GM12892 (cell line): ENCODE measurements at regions not wholly inside any gene's neighbourhood (a gene's known extent, or its start where the extent isn't known, plus 50 kb on each side); places are given as distances from the start of the nearest gene placed in this dataset.
"Not testable (repeated sequence)": the region's sequence is repeated elsewhere in the genome, so short reads cannot be mapped to it uniquely, and the experiment has no call there.

Experiments used
- DNase-seq: peaks from one replicate; pipeline ENCODE4 v3.0.0; 2011; ENCODE audit not compliant: insufficient read length
- FAIRE-seq: peaks from 2 replicates; lab custom pipeline; 2011; peaks lifted over from hg19 to GRCh38; lab: Jason Lieb, UNC
- POLR2A ChIP-seq: IDR thresholded peaks from 2 replicates; pipeline ENCODE4 v1.6.1; 2011; ENCODE audit warnings: low read depth, low read length, control low read depth
- POLR2AphosphoS5 ChIP-seq: IDR thresholded peaks from 2 replicates; pipeline ENCODE4 v1.6.1; 2011; ENCODE audit warnings: low read depth, low read length, control low read depth
- TAF1 ChIP-seq: IDR thresholded peaks from 2 replicates; pipeline ENCODE4 v1.6.1; 2011; ENCODE audit warnings: low read depth, mild to moderate bottlenecking, control low read depth, low read length, borderline replicate concordance

- FAIRE-seq = no peak
Measured at GRCh38 chr12:127158385-127159061, 1108.4 kb upstream of the TMEM132C start.

GRCh38 chr12:127161466-127161865 lies 1105.5 kb upstream of the TMEM132C start:
- DNase-seq (no peak), FAIRE-seq (no peak)
- TF ChIP-seq TAF1 = no peak
- no peak for TF ChIP-seq POLR2AphosphoS5
- no peak for TF ChIP-seq POLR2A

More at GRCh38 chr12:127158385-127159061, 1108.4 kb upstream of the TMEM132C start:
- TF ChIP-seq TAF1 (no peak), POLR2AphosphoS5 (no peak), POLR2A (no peak)
- no peak for DNase-seq

- FAIRE-seq (no peak), DNase-seq (no peak)
- no peak for TF ChIP-seq TAF1
- no peak for TF ChIP-seq POLR2AphosphoS5
Measured at GRCh38 chr12:127162307-127162706, 1104.7 kb upstream of the TMEM132C start.

GRCh38 chr12:127162902-127163301 lies 1104.1 kb upstream of the TMEM132C start:
- TF ChIP-seq POLR2A (no peak), POLR2AphosphoS5 (no peak), TAF1 (no peak)
- FAIRE-seq = no peak
- no peak for DNase-seq

DNA sequence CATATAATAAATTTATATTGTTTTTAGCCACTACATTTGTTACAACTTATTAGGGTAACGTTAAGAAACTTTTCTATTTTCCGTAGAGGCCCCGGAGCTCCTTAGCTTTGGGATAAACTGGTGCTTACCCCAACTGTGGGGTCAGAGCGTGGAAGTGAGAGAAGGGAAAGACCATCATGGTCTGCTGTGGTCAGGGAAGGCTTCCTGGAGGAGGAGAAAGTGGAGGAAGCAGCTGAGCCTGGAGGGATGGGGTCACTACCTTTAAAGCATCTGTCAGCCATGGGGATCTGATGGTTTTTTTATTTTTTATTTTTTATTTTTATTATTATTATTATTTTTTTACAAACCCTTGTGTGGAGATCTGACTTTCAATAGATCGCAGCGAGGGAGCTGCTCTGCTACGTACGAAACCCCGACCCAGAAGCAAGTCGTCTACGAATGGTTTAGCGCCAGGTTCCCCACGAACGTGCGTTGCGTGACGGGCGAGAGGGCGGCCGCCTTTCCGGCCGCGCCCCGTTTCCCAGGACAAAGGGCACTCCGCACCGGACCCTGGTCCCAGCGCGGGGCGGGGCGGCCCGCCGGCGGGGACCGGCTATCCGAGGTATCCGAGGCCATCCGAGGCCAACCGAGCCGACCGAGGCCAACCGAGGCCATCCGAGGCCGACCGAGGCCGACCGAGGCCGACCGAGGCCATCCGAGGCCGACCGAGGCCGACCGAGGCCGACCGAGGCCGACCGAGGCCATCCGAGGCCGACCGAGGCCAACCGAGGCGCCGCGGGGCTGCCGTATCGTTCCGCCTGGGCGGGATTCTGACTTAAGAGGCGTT lies 1101.2 kb upstream of the TMEM132C start:
- FAIRE-seq (no peak), DNase-seq (no peak)
- no peak for TF ChIP-seq TAF1
- no peak for TF ChIP-seq POLR2AphosphoS5
- TF ChIP-seq POLR2A = no peak

DNA sequence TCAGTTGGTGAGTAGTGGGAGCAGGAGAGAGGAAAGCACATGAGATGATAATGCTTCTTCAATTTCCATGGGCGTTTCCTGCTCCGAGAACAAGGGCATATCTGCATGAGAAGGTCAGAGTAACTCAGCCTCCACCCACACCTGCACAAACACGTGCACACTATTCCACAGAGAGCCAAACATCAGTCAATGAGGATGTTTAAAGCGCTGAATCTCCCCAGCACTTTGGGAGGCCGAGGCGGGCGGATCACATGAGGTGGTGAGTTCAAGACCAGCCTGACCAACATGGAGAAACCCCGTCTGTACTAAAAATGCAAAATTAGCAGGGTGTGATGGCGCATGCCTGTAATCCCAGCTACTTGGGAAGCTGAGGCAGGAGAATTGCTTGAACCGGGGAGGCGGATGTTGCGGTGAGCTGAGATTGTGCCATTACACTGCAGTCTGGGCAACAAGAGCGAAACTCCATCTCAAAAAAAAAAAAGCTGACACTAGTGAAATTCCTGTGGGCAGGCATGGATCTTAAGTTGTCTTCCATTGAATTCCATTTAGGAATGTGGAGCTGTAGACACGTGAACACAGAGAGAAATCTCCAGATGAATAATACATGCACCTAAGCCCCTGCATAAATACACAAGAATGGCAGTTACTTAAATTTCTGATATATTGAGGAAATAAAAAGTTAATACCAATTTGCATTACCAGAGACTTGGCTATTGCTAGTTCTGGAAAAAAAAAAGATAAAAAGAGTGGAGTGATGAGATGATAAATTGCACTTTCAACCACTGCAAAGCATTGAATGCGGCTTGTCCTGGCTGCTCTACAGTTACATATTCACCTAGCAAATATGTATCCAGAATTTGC lies 1097.4 kb upstream of the TMEM132C start:
- TF ChIP-seq POLR2A (no peak), TAF1 (no peak), POLR2AphosphoS5 (no peak)
- no peak for FAIRE-seq
- no peak for DNase-seq

DNA sequence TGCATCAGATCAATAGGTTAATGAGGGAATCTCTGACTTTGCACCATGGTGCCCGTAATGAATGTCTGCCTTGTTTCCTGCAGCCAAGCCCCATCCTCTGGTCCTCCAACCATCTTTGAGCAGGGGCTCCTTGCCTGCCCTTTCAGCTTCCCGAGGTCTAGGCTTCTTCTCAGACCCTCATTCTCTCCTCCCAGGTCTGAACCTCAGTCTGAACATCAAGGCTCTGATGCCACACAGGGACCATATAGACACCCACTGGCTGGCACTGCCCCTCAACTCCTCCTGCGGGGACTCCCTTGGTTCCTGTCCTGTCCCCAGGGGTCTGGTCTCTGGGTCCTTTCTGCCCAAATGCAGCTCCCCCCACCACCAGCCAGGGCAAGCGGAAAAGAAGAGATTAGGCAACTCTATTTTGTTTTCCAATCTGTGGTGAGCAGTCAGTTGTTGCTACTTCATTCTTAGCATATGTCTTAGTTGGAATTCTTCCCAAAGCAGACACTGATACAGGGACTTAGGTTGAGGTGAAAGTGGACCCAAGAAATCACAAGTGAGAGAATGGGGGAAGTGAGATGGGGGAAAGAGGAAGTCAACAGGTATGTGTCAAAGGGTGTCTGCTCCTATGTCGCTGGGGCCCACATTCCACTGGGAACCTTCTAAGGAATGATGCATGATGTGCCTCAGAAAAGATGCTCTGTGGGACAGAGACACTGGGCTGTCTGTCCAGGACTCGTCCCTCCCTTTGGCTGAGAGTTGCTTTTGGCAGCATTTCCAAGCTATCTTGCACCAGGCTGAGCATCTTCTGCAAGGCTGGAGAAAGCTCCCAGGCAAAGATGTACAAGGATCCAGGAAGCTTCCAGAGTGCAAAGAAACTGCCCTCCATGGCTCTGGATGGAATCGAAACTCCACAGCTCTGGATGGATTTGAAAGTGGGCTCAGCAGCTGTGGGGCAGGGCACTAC lies 1096.5 kb upstream of the TMEM132C start:
- DNase-seq = no peak
- no peak for FAIRE-seq

DNA sequence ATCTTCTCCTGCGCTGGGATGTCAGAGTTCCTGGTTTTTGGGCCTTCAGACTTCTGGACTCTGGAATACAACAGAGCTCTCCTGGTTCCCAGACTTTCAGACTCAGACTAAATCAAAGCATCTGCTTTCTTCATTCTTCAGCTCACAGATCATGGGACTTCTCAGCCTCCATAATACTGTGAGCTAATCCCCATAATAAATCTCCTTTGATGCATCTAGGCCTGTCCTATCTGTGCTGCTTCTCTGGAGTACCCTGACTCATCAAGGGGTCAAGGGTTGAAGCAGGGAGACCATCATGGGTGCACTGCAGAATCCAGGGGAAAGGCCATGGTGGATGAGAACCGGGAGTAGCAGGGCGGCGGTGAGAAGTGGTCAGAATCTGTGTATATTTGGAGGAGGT lies 1094.1 kb upstream of the TMEM132C start:
- DNase-seq (no peak), FAIRE-seq (no peak)
- TF ChIP-seq POLR2AphosphoS5 (no peak), POLR2A (no peak), TAF1 (no peak)

More for the DNA sequence above, 1096.5 kb upstream of the TMEM132C start:
- TF ChIP-seq TAF1 = no peak
- TF ChIP-seq POLR2AphosphoS5 = no peak
- TF ChIP-seq POLR2A = no peak

DNA sequence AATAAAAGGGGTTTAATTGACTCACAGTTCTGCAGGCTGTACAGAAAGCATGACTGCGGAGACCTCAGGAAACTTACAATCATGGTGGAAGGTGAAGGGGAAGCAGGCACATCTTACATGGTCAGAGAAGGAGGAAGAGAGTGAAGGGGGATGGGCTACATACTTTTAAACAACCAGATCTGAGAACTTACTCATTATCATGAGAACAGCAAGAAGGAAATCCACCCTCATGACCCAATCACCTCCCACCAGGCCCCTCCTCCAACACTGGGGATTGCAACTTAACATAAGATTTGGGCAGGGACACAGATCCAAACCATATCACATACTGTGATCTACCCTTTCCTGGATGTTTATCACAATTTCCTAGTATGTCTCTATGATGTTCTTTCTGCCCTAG lies 1093.0 kb upstream of the TMEM132C start:
- DNase-seq, FAIRE-seq: not testable (repeated sequence)

GRCh38 chr12:127174881-127175280 lies 1092.1 kb upstream of the TMEM132C start:
- DNase-seq = no peak
- no peak for FAIRE-seq

More at GRCh38 chr12:127174881-127175280, 1092.1 kb upstream of the TMEM132C start:
- TF ChIP-seq POLR2A (no peak), POLR2AphosphoS5 (no peak), TAF1 (no peak)
